Panc1 (cell line): ENCODE measurements at regions not wholly inside any gene's neighbourhood (a gene's known extent, or its start where the extent isn't known, plus 50 kb on each side); places are given as distances from the start of the nearest gene placed in this dataset.

ENCODE experiments used
- ATAC-seq: fragments of 200-7000 bp; cut with Tn5 transposase; 2 replicates; pipeline ENCODE4 v1.9.1; 2020; ENCODE audit warnings: mild to moderate bottlenecking, moderate library complexity
- BruUV-seq: library from RNA; stranded (reverse); fragments of 400-500 nt; replicated peaks from 2 replicates; lab custom pipeline; 2021; lab: Mats Ljungman, UMichigan
- CTCF ChIA-PET: fragments of 300-600 bp; sonication (Branson Sonifier 250); formaldehyde crosslinking; loops from one replicate; lab custom pipeline; 2022; ENCODE audit warnings: antibody characterized with exemption; lab: Charles Lee
- POLR2A ChIA-PET: fragments of 300-600 bp; sonication (Branson Sonifier 250); formaldehyde crosslinking; loops from one replicate; lab custom pipeline; 2022; ENCODE audit warnings: antibody characterized with exemption; lab: Charles Lee
- DNase-seq: peaks from one replicate; pipeline ENCODE4 v3.0.0-alpha.2; 2010; ENCODE audit warnings: low read depth, low spot score
- H3K27ac ChIP-seq: 2 replicates; pipeline ENCODE4 v1.5.1; 2011; ENCODE audit warnings: mild to moderate bottlenecking, low read length, inconsistent platforms
- H3K27me3 ChIP-seq: fragments of 200-500 bp; sonication (Bioruptor generic); 2 replicates; pipeline ENCODE4 v1.6.0; 2014; ENCODE audit warnings: low read length, inconsistent platforms; ENCODE audit not compliant: control insufficient read depth, insufficient read depth
- H3K36me3 ChIP-seq: fragments of 200-500 bp; sonication (Bioruptor generic); 2 replicates; pipeline ENCODE4 v1.5.1; 2014; ENCODE audit warnings: inconsistent platforms, mild to moderate bottlenecking, low read length, moderate library complexity; ENCODE audit not compliant: control insufficient read depth, insufficient read depth
- H3K4me1 ChIP-seq: 2 replicates; pipeline ENCODE4 v1.5.1; 2011; ENCODE audit warnings: inconsistent platforms, mild to moderate bottlenecking, low read length, moderate library complexity; ENCODE audit not compliant: control insufficient read depth, insufficient read depth
- H3K4me3 ChIP-seq, 2 experiments: 2 replicates each; pipeline ENCODE4 v1.5.1; 2011 to 2012; ENCODE audit warnings: low read depth in 2 of 2, low read length in 2 of 2, mild to moderate bottlenecking in 2 of 2, inconsistent platforms in 1 of 2, moderate library complexity in 1 of 2
- H3K9me3 ChIP-seq: fragments of 200-500 bp; sonication (Bioruptor generic); 2 replicates; pipeline ENCODE4 v1.5.1; 2014; ENCODE audit warnings: low read depth, mild to moderate bottlenecking, inconsistent platforms, low read length, moderate library complexity; ENCODE audit not compliant: control insufficient read depth, insufficient read depth
- CTCF ChIP-seq: fragments of 450-650 bp; IDR thresholded peaks from 2 replicates; pipeline ENCODE4 v1.5.1; 2017; ENCODE audit warnings: mild to moderate bottlenecking
- POLR2AphosphoS5 ChIP-seq: IDR thresholded peaks from 2 replicates; pipeline ENCODE4 v1.6.1; 2012; ENCODE audit warnings: mild to moderate bottlenecking, low read depth, low read length, moderate library complexity
- REST ChIP-seq, 2 experiments: IDR thresholded peaks; 2 replicates each; pipeline ENCODE4 v1.6.1; 2011 to 2012; ENCODE audit warnings: low read depth in 2 of 2, control low read depth in 1 of 2, low read length in 1 of 2, mild to moderate bottlenecking in 1 of 2, moderate library complexity in 1 of 2; ENCODE audit not compliant: insufficient read depth in 1 of 2
- SIN3A ChIP-seq: IDR thresholded peaks from 2 replicates; pipeline ENCODE4 v1.6.1; 2012; ENCODE audit warnings: low read depth, mild to moderate bottlenecking, low read length, moderate library complexity, borderline replicate concordance; ENCODE audit not compliant: insufficient read depth
- TCF7L2 ChIP-seq: IDR thresholded peaks from 2 replicates; pipeline ENCODE4 v1.6.1; 2011; ENCODE audit warnings: mild to moderate bottlenecking, low read depth, low read length, inconsistent platforms
- in situ Hi-C: cut with HindIII; loops from 2 replicates; pipeline ENCODE4 v1.10.0; 2016; ENCODE audit warnings: low sequenced_read_pairs, low pct_unique_long_range_greater_than_20kb
- intact Hi-C: fragments of 100-400 bp; cut with micrococcal nuclease; formaldehyde crosslinking; loops from one replicate; pipeline ENCODE4 v1.10.0; 2022; ENCODE audit not compliant: unreplicated experiment

- no peaks in the 10 kb centered on the region for H3K9me3 ChIP-seq
- ATAC-seq: no peak
- 0 out of 2 replicates have a peak, but pooled peaks cover 1% of the 10 kb centered on the region for H3K27me3 ChIP-seq
- no peaks in the 10 kb centered on the region for H3K4me1 ChIP-seq
- no peak overlapping the region for H3K4me3 ChIP-seq
- no peaks in the 10 kb centered on the region for H3K36me3 ChIP-seq
- ChIA-PET POLR2A (interaction anchor here (0.6 kb wide), 1 partner anchor 9 kb away, joined by 3 read pairs; no protein-coding TSS in a partner anchor), CTCF (no interaction called here)
- no peak overlapping the region for H3K27ac ChIP-seq
- in situ Hi-C loops (no loop called here), intact Hi-C loops (no loop called here)
- TF ChIP-seq TCF7L2: no peak
- no peak for TF ChIP-seq CTCF
- no peak for TF ChIP-seq SIN3A
- TF ChIP-seq REST (IDR thresholded peaks at IDR 0.05; ENCODE audit: insufficient read depth in 1 of 2, low read depth in 2 of 2, low read length in 1 of 2): no peak
- TF ChIP-seq POLR2AphosphoS5: no peak
- no TSS peak for BruUV-seq
- DNase-seq: no peak
Measured at GRCh38 chr12:131596115-131596514, 114.8 kb upstream of the SFSWAP start.

- no peak for DNase-seq
- Histone ChIP-seq H3K27ac (no peak overlapping the region), H3K27me3 (no peaks in the 10 kb centered on the region), H3K9me3 (no peaks in the 10 kb centered on the region), H3K36me3 (no peaks in the 10 kb centered on the region), H3K4me1 (no peaks in the 10 kb centered on the region), H3K4me3 (no peak overlapping the region)
- intact Hi-C loops (no loop called here), in situ Hi-C loops (no loop called here)
- ChIA-PET CTCF (interaction anchor here (0.6 kb wide), 1 partner anchor 345 kb away, joined by 6 read pairs; no protein-coding TSS in a partner anchor), POLR2A (interaction anchor here (0.6 kb wide), 1 partner anchor 333 kb away, joined by 3 read pairs; no protein-coding TSS in a partner anchor)
- BruUV-seq: no TSS peak
- no peak for TF ChIP-seq CTCF
- TF ChIP-seq POLR2AphosphoS5: no peak
- no peak for TF ChIP-seq REST (IDR thresholded peaks at IDR 0.05; ENCODE audit: insufficient read depth in 1 of 2, low read depth in 2 of 2, low read length in 1 of 2)
- TF ChIP-seq TCF7L2: no peak
- TF ChIP-seq SIN3A: no peak
- ATAC-seq: no peak
Measured at GRCh38 chr12:131597333-131597732, 113.6 kb upstream of the SFSWAP start.
